DMS114 treated with DMSO at 0.1 percent for 48 hours (cell line): ENCODE measurements at regions not wholly inside any gene's neighbourhood (a gene's known extent, or its start where the extent isn't known, plus 50 kb on each side); places are given as distances from the start of the nearest gene placed in this dataset.

Experiments
- DNase-seq: peaks from one replicate; lab custom pipeline; 2025; ENCODE audit not compliant: unreplicated experiment; lab: John Stamatoyannopoulos, UW

- no peak for DNase-seq
Observed at GRCh38 chr5:135704616-135705015, 125.8 kb upstream of the CXCL14 start.

DNA sequence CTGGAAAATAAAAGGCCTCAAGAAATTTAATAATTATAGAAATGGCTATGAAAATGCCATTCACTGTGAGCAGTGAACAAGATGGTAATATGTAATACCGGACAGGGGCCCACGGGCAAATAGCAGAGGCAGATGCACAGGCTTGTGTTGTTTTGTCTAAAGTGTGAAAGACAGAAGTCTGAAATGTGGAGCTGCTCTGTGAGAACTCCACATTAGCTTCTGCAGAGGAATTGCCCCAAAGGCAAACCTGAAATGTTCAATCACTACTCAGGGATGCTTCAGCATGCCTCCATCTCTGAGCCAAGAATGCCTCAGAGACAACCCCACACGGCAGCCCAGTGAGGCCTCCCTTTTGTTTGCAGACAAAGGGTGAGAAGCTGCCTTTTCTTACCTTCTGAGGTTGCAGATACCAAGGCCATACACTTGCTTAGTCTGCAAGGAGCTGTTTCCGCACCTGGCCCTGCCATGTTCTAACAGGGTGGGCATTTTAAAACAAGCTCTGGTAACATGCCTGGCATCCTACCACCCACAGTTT lies 124.3 kb upstream of the CXCL14 start:
- DNase-seq = no peak

GRCh38 chr5:135702191-135702590 lies 123.4 kb upstream of the CXCL14 start:
- DNase-seq = no peak

DNA sequence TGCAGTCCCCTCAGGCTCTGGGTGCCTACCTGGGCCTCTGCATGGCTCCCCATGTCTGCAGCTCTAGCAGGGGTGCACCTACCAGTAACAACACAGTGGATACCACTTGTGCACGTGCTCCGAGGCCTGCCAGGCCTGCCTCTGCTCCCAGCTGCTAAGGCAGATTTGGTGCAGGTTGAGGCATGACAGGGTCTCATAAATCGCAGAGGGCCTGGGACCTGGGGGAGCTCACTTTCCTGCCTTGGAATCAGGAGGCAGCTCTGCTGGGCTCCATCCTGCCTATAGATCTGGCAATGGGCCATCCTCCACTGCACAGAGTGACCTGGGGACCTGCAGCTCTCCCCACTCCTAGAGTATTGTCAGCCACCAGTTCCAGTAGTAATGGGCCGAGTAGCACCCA lies 121.9 kb upstream of the CXCL14 start:
- DNase-seq = no peak

DNA sequence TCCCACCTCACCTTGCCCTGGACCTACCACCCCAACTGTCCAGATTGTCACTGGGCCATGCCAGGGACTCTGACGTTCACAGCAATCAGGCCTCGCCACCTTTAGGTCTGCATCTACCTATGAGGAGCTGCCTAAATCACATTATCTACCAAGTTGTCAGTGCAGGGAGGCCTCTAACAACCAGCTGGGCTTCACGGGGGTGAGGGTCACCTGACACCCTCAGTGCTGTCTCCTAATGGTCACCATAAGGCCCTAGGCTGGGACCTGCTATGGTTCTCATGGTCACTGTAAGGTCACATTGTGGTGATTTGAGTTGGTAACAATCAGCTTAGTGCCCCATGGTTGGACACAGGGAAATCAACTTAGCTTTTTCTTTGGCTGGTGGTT lies 119.2 kb upstream of the CXCL14 start:
- DNase-seq = no peak

GRCh38 chr5:135697251-135697958 lies 118.6 kb upstream of the CXCL14 start:
- no peak for DNase-seq

GRCh38 chr5:135696317-135696716 lies 117.5 kb upstream of the CXCL14 start:
- no peak for DNase-seq

- no peak for DNase-seq
Observed at GRCh38 chr5:135695656-135696313, 117.0 kb upstream of the CXCL14 start.

DNA sequence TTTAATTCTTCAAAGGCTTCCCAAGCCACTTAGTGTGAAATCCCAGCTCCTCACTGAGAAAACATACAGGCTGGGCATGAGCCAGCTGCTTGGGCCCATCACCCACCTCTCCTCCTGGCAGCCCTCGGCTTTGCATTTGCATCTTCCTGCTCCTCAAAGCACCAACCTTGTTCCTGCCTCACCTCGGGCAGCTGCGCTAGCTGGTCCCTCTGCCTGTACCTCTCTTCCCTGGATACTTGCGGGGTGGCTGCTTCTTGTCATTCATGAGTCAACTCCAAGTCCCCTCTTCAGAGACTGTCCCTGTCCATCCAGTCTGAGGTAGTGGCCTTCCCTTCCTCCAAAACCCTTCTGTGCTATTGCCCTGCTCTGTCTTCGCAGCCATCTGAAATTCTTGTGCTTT lies 116.1 kb upstream of the CXCL14 start:
- no peak for DNase-seq

DNA sequence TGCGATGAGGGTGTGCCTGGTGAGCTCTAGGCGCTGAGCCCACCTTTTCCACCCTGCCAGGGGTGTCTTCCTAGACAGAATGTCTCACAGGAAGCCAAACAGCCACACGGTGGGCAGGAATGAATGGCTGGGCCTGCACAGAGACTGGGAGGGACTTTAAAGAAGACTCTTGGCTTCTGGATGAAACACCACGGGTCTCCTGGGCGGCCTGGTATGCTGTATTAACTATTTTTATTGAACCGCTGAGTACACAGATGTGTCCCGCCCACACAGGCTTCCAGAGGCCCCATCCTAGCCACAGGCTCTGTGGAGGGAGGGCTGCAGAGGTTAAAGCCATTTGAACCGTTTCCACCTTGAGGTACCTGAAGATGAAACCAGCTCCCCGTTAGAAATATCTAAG lies 115.2 kb upstream of the CXCL14 start:
- DNase-seq = no peak

DNA sequence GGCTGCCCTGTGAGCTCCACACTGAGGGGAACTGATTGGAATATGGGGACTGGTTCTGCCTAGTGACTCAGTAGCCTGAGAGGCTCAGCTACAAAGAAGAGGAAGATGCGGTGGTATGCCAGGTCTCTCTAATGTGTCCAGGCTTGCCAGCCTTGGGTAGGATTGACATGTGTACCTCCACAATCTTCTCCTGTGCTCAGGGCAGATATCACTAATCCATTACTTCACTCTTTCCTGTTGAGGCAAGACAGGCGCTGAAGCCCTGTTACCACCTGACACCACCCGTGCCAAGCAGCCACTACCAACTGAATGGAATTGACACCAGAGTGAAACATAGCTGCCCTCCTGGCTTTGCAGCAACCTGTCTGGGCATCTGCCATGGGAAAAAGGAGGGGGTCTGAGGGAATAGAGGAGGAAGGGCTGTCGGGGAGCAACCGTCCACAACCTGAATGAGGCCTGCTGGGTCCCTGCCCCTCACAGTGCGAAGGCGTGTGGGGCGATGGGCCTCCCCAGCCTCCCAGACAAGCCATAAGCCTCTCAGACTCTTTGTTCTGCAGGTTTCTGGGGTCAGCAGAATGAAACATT lies 114.7 kb upstream of the CXCL14 start:
- DNase-seq = no peak

- DNase-seq = no peak
Observed at GRCh38 chr5:135691044-135691443, 112.3 kb upstream of the CXCL14 start.

DNA sequence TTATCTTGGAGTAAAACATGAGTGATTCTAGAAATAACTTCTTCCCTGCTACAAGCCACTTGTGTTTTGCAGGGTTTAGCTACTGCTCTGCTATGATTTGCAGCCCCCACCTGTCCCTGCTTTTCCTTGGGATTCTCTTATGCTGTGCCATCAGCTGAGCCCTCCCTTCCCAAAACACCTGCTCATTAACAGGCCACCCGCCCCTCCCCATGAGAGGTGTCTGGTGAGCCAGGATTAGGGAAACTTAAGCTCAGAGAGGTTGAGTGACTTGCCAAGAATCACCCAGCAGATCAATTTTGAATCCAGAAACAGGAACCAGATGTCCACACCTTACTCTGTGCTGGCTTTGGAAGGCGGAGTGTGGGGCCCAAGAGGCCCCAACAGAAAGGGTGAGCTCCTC lies 111.7 kb upstream of the CXCL14 start:
- DNase-seq = no peak

DNA sequence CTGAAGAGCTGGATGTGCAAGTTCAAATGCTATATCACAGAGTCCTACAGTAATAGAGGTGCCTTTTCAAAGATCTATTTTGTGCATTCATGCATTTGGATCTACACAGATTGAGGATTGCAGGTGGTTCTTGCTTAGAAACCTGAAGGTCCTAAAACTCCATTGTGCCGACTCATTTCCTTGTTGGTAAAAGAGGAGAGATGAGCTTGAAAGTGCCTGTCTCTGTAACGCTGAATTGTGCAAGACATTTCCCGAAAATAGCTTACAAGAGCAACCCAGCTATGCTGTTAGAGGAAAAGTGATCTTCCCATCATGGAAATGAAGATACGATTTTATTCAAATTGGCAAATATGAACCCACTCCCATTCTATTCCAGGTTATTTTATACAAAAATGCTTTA lies 110.7 kb upstream of the CXCL14 start:
- DNase-seq = no peak

DNA sequence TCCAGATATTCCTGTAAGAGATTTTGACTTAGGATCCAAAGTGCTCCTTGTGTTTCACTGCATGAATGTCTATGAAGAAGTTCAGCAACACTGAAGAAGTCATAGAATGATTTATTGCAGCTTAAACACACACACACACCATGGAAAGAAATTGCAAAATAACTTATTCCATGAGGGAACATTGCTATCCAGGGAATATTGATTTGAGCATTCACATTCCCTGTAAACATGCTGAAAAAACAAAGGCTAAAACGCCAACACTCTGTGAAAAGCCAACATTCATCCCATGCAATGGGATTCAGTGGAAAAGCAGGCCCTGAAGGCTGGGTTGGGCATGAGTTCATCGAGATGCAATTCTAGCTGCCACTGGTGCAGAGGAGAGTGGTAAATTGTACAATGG lies 109.6 kb upstream of the CXCL14 start:
- DNase-seq = no peak

DNA sequence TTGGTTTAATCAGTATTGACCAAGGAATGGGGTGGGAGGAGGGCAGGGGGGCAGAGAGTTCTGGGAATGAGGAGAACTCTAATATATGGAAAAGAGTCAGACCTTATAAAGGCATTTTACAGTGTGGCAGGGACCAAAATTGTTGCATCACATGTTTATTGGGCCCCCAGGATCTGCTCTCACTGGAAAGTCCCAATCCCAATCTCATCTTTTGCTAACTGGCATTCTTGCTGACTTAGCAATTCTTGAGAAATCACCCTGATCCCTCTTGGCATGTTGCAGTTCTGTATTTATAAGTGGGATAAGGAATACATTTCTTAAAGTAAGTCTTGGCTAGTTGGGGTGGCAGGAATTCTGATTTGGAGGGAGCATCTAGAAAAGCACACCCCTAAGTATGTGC lies 104.4 kb upstream of the CXCL14 start:
- DNase-seq = no peak

DNA sequence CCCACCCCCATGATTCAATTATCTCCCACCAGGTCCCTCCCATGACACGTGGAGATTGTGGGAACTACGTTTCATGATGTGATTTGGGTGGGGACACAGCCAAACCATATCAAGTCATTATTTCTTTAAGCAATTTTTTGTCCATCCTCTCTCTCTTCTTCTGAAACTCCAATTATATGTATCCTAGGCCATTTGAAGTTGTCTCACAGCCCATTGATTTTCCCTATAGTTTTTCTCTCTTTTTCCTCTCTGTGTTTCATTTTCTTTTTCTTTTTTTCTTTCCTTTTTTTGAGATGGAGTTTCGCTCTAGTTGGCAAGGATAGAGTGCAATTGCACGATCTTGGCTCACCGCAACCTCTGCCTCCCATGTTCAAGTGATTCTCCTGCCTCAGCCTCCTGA lies 101.9 kb upstream of the CXCL14 start:
- DNase-seq = no peak

DNA sequence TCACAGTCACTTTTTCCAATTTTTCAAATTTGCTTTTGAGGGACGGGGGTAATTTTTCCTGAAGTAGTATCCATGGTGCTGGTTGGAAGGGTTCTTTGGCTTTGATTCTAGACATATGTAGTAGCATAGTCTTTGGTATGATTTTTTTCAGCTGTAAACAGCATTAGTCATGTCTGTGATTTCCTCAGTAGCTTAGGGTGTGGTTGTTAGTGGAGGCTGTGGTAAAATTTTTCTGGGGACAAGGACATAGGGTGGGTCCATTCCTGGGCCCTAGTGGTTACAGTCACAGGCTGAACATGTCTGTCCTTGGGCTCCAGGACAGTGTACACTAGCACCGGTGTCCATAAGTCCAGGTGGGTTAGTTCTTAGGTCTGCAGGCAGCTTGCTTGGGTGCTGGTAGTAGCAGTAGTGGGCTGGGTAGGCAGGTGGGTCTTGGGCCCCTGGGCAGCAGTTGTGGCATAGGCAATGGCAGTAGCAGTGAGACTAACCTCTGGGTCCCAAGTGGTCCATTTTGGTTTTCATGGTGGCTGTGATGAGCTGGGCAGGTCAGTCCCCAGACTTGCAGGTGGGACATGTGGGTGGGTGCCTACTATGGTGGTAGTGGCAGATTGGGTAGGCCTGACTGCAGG lies 100.0 kb upstream of the CXCL14 start:
- no peak for DNase-seq

- DNase-seq = no peak
Observed at GRCh38 chr5:135671966-135672365, 93.2 kb upstream of the CXCL14 start.

GRCh38 chr5:135671052-135671705 lies 92.4 kb upstream of the CXCL14 start:
- no peak for DNase-seq

- DNase-seq = no peak
Observed at GRCh38 chr5:135670588-135670987, 91.8 kb upstream of the CXCL14 start.
